ENCODE measurements at regions not wholly inside any gene's neighbourhood (a gene's known extent, or its start where the extent isn't known, plus 50 kb on each side); places are given as distances from the start of the nearest gene placed in this dataset.

GRCh38 chr2:205850132-205850531 is 167.8 kb downstream of the NRP2 start:
- no peak for TF ChIP-seq POLR2AphosphoS5 (IDR thresholded peaks at IDR 0.05; ENCODE audit: insufficient read depth, low read depth, low read length)
- TF ChIP-seq POLR2A (IDR thresholded peaks at IDR 0.05; ENCODE audit: low read depth, low read length), result no peak
- no peak for TF ChIP-seq JUN (IDR thresholded peaks at IDR 0.05; ENCODE audit: borderline replicate concordance, insufficient read depth, insufficient read length, low read depth)
- H3K27ac ChIP-seq (ENCODE audit: insufficient read depth, low read depth, low read length), result no peak overlapping the region
- BruUV-seq (replicated peaks), result no TSS peak
- H3K9me3 ChIP-seq (replicated peaks; ENCODE audit: control insufficient read depth, insufficient read depth, low read length), result no peaks in the 10 kb centered on the region
- no peak overlapping the region for H2AFZ ChIP-seq (ENCODE audit: low read depth, low read length)
- H3K27me3 ChIP-seq (ENCODE audit: control insufficient read depth in 2 of 2, insufficient read depth in 2 of 2, low read length in 2 of 2), result no peaks in the 10 kb centered on the region
- H3K9me1 ChIP-seq (replicated peaks; ENCODE audit: control insufficient read depth, extremely low read depth, insufficient read depth, low read length), result no peaks in the 10 kb centered on the region
- no peak overlapping the region for H3K4me2 ChIP-seq (ENCODE audit: insufficient read depth, low read length)
- no peaks in the 10 kb centered on the region for H3K36me3 ChIP-seq (ENCODE audit: control insufficient read depth in 2 of 2, extremely low read depth in 1 of 2, insufficient read depth in 2 of 2, low read length in 2 of 2)
- intact Hi-C loops (cut with micrococcal nuclease), result no loop called here
- no peak overlapping the region for H3K9ac ChIP-seq (replicated peaks; ENCODE audit: extremely low read depth, insufficient read depth, low read length)
- CTCF ChIA-PET, result no interaction called here
- no peak overlapping the region for H3K4me3 ChIP-seq (replicated peaks in 1 of 3; ENCODE audit: insufficient read depth in 1 of 3, low read depth in 1 of 3, low read length in 3 of 3)
- dilution Hi-C loops (cut with MboI; ENCODE audit: extremely low pct_ligation_motif_present, low sequenced_read_pairs), result no loop called here
- POLR2A ChIA-PET, result no interaction called here
- no peaks in the 10 kb centered on the region for H4K20me1 ChIP-seq (replicated peaks; ENCODE audit: control insufficient read depth, extremely low read depth, insufficient read depth, low read length)
- FAIRE-seq (no peak), DNase-seq (ENCODE audit: low read depth, low spot score) (no peak)
- H3K79me2 ChIP-seq (ENCODE audit: control insufficient read depth, insufficient read depth, low read length), result no peaks in the 10 kb centered on the region
- H3K4me1 ChIP-seq (ENCODE audit: control insufficient read depth, extremely low read depth, insufficient read depth, low read length), result no peaks in the 10 kb centered on the region

GRCh38 chr2:205849136-205849535 is 166.8 kb downstream of the NRP2 start:
- Histone ChIP-seq H3K27me3 (ENCODE audit: control insufficient read depth in 2 of 2, insufficient read depth in 2 of 2, low read length in 2 of 2) (no peaks in the 10 kb centered on the region), H3K27ac (ENCODE audit: insufficient read depth, low read depth, low read length) (no peak overlapping the region), H4K20me1 (replicated peaks; ENCODE audit: control insufficient read depth, extremely low read depth, insufficient read depth, low read length) (no peaks in the 10 kb centered on the region), H3K79me2 (ENCODE audit: control insufficient read depth, insufficient read depth, low read length) (no peaks in the 10 kb centered on the region), H2AFZ (ENCODE audit: low read depth, low read length) (no peak overlapping the region), H3K9ac (replicated peaks; ENCODE audit: extremely low read depth, insufficient read depth, low read length) (no peak overlapping the region), H3K4me3 (replicated peaks in 1 of 3; ENCODE audit: insufficient read depth in 1 of 3, low read depth in 1 of 3, low read length in 3 of 3) (no peak overlapping the region), H3K9me3 (replicated peaks; ENCODE audit: control insufficient read depth, insufficient read depth, low read length) (no peaks in the 10 kb centered on the region), H3K9me1 (replicated peaks; ENCODE audit: control insufficient read depth, extremely low read depth, insufficient read depth, low read length) (no peaks in the 10 kb centered on the region), H3K4me1 (ENCODE audit: control insufficient read depth, extremely low read depth, insufficient read depth, low read length) (no peaks in the 10 kb centered on the region), H3K4me2 (ENCODE audit: insufficient read depth, low read length) (no peak overlapping the region), H3K36me3 (ENCODE audit: control insufficient read depth in 2 of 2, extremely low read depth in 1 of 2, insufficient read depth in 2 of 2, low read length in 2 of 2) (no peaks in the 10 kb centered on the region)
- CTCF ChIA-PET, result interaction anchor here (0.6 to 1.2 kb wide), 4 partner anchors 8 to 1094 kb away, joined by 3 to 4 read pairs (median 3); no protein-coding TSS in a partner anchor
- intact Hi-C loops (cut with micrococcal nuclease) (no loop called here), dilution Hi-C loops (cut with MboI; ENCODE audit: extremely low pct_ligation_motif_present, low sequenced_read_pairs) (no loop called here)
- no peak for TF ChIP-seq GATA2 (IDR thresholded peaks at IDR 0.05; ENCODE audit: insufficient read depth, insufficient read length, low read depth, low read length)
- TF ChIP-seq POLR2A (IDR thresholded peaks at IDR 0.05; ENCODE audit: low read depth, low read length), result no peak
- TF ChIP-seq FOS (IDR thresholded peaks at IDR 0.05; ENCODE audit: borderline replicate concordance, insufficient read depth, low read length), result no peak
- no peak for TF ChIP-seq CTCF (IDR thresholded peaks at IDR 0.05; ENCODE audit: extremely low read depth in 1 of 2, insufficient read depth in 1 of 2, low read depth in 1 of 2, low read length in 2 of 2)
- TF ChIP-seq MAX (IDR thresholded peaks at IDR 0.05; ENCODE audit: insufficient read depth, insufficient read length), result no peak
- TF ChIP-seq POLR2AphosphoS5 (IDR thresholded peaks at IDR 0.05; ENCODE audit: insufficient read depth, low read depth, low read length), result no peak
- TF ChIP-seq JUN (IDR thresholded peaks at IDR 0.05; ENCODE audit: borderline replicate concordance, insufficient read depth, insufficient read length, low read depth), result no peak
- no peak for TF ChIP-seq EZH2 (IDR thresholded peaks at IDR 0.05; ENCODE audit: borderline replicate concordance, low read depth, low read length, severe bottlenecking)
- TF ChIP-seq MYC (IDR thresholded peaks at IDR 0.05; ENCODE audit: low read depth, low read length), result no peak
- POLR2A ChIA-PET, result no interaction called here
- FAIRE-seq (no peak), DNase-seq (ENCODE audit: low read depth, low spot score) (no peak)
- BruUV-seq (replicated peaks), result no TSS peak

All from endothelial cell of umbilical vein (primary cell).